Stomach smooth muscle (tissue), 2 donors: ENCODE measurements at regions not wholly inside any gene's neighbourhood (a gene's known extent, or its start where the extent isn't known, plus 50 kb on each side); places are given as distances from the start of the nearest gene placed in this dataset.

Experiments used
- H3K27ac ChIP-seq: one replicate; pipeline ENCODE4 v1.7.0; 2013; ENCODE audit warnings: mild to moderate bottlenecking, low read length, inconsistent platforms
- H3K27me3 ChIP-seq, 2 donors: one replicate each; pipeline ENCODE4 v1.7.0; 2013; ENCODE audit warnings: low read length in 2 of 2; ENCODE audit not compliant: insufficient read depth in 2 of 2, control insufficient read depth in 1 of 2
- H3K36me3 ChIP-seq, 2 donors: one replicate each; pipeline ENCODE4 v1.7.0; 2013; ENCODE audit warnings: low read length in 2 of 2; ENCODE audit not compliant: control insufficient read depth in 2 of 2, insufficient read depth in 2 of 2
- H3K4me1 ChIP-seq: one replicate; pipeline ENCODE4 v1.7.0; 2013; ENCODE audit warnings: low read length; ENCODE audit not compliant: control insufficient read depth, insufficient read depth
- H3K4me3 ChIP-seq, 2 donors: one replicate each; pipeline ENCODE4 v1.7.0; 2013; ENCODE audit warnings: low read length in 2 of 2
- H3K9ac ChIP-seq, 2 donors: one replicate each; pipeline ENCODE4 v1.7.0; 2013; ENCODE audit warnings: low read length in 2 of 2, mild to moderate bottlenecking in 1 of 2
- H3K9me3 ChIP-seq, 2 donors: one replicate each; pipeline ENCODE4 v1.7.0; 2013; ENCODE audit warnings: low read length in 2 of 2; ENCODE audit not compliant: control insufficient read depth in 2 of 2
- donor health status: healthy.
- donor health status: Pancreatic carcinoma.

DNA sequence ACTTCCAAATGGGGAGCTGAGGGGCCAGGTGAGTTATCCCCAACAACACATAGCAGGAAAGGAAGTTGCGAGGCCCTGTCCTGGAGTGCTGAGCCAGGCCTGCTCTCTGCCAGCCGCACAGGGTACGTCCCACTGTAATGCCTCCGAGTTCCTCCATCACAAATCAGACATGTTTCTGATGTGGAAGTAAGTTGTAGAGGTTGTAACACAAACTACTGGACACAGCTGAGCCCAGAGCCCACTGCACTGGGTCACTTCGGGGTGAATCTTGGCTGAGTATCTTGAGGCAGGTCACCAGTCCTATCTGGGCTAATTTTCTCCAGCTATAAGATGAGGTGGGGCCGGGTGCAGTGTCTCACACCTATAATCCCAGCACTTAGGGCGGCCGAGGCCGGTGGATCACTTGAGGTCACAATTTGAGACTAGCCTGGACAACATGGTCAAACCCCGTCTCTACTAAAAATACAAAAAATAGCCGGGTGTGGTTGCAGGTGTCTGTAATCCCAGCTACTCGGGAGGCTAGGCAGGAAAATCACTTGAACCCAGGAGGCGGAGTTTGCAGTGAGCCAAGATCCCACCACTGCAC is 100.8 kb upstream of the CDH5 start:
- H3K27ac ChIP-seq, result no peak overlapping the region

DNA sequence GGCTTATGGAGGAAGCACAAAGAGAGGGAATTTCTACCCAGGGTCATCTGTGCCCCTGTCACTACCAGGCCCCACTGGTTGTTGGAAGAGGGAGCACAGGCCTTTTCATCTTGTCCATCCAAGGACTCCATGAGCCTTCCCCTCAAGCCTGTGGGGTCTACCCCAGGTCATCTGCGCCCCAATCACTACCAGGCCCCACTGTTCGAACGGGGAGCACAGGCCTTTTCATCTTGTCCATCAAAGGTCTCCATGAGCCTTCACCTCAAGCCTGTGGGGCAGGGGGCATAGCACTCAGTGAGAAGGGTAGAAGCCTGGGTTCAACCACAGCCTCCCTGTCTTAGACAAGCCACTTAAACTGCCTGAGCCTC is 101.5 kb upstream of the CDH5 start:
- H3K9ac ChIP-seq, result no peak overlapping the region
- H3K27ac ChIP-seq, result no peak overlapping the region
- no peaks in the 10 kb centered on the region for H3K9me3 ChIP-seq
- H3K4me3 ChIP-seq, result no peak overlapping the region
- H3K4me1 ChIP-seq, result peaks cover 11% of the 10 kb centered on the region
- H3K36me3 ChIP-seq, result no peaks in the 10 kb centered on the region
- H3K27me3 ChIP-seq, result no peaks in the 10 kb centered on the region

More for the DNA sequence above, 100.8 kb upstream of the CDH5 start:
- H3K9me3 ChIP-seq, result no peaks in the 10 kb centered on the region
- H3K36me3 ChIP-seq, result no peaks in the 10 kb centered on the region
- H3K27me3 ChIP-seq, result no peaks in the 10 kb centered on the region
- no peak overlapping the region for H3K4me3 ChIP-seq
- no peak overlapping the region for H3K9ac ChIP-seq
- peaks cover 17% of the 10 kb centered on the region for H3K4me1 ChIP-seq

DNA sequence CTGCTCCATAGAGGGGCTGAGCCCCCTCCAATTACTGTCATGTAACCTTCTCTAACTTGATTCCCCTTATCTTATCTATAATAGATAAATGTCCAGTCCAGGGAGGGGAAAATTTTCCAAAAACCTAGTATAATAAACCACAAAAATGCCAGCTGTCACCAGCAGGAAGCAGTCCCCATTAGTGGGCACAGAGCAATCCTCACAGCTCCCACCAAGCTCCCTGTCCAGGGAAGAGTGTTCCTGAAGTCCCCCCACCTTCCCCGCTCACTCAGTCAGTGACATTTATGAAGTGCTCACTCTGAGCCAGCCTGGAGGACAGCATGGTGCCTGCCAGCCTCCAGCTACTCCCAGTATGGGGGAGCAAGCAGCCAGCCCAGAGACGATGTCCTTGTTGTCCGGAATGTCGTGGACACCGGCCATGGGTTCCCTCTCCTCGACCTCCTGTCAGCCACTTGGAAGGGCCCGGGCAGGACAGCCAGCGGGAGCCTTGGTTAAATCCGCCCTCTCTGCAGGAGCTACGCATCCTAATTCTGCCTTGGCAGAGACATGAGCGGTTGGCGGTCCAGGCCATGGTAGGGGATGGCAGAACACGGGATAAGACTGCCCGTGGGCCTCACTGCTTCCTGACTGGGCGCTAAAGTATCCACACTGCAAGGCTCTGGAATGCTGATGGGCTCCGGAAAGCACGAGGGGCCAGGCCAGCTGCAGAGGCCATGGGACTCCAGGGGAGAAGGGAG is 102.0 kb upstream of the CDH5 start:
- Histone ChIP-seq H3K9me3 (no peaks in the 10 kb centered on the region), H3K4me1 (peaks cover 11% of the 10 kb centered on the region), H3K9ac (no peak overlapping the region), H3K4me3 (no peak overlapping the region), H3K27me3 (no peaks in the 10 kb centered on the region), H3K27ac (no peak overlapping the region), H3K36me3 (no peaks in the 10 kb centered on the region)

DNA sequence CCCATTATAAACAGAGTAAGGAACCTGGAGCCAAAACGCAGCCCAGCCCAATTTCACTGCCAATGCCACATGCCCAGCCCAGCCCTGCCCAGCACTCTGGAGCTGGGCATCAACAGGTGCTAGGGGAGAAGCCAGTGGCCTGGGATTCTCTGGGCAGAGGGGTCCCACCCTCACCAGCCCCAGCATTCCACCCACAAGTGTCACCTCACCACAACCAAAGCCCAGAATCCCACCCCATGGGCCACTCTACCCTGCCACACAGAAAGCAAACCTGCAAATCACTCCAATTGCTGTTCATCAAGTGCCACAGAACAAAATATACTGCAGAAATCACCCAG is 102.5 kb upstream of the CDH5 start:
- no peak overlapping the region for H3K4me3 ChIP-seq
- peaks cover 11% of the 10 kb centered on the region for H3K4me1 ChIP-seq
- no peak overlapping the region for H3K9ac ChIP-seq
- H3K36me3 ChIP-seq, result no peaks in the 10 kb centered on the region
- no peaks in the 10 kb centered on the region for H3K27me3 ChIP-seq
- H3K27ac ChIP-seq, result no peak overlapping the region
- no peaks in the 10 kb centered on the region for H3K9me3 ChIP-seq

DNA sequence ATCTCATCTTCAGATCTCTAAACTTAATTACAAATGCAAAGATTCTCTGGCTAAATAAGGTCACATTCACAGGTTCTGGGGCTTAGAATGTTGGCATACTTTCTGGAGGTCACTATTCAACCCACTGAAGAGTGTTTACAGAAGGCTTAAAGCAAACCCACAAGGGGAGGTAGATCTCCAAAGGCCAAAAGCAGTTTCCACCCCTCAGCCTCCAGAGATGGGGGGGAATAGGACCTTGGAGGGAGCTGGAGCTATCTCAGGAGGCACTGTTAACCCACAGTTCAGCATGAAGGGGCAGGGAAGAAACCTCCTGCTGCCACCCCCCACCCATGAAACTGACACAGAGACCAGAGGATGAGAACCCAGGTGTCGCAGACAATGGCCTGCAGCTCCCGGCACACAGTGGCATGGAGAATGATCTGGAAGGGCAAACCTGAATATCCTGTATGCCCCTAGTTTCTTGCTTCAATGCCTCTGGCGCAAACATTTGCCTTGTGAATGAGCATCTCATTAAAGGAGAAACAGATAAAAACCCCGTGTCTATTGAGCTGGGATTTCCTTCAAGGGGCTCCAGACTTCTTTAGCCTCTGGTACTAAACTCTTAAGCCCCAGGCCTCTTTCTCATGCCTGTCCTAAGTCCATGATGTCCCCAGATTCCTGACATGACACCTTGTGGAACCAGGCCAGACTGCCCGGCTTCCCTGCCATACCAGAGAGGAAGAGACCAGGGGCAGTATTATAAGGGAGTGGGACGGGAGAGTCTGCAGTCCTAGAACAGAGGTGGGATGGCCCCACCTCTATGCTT is 103.1 kb upstream of the CDH5 start:
- no peak overlapping the region for H3K27ac ChIP-seq
- no peaks in the 10 kb centered on the region for H3K9me3 ChIP-seq
- H3K36me3 ChIP-seq, result no peaks in the 10 kb centered on the region
- peaks cover 11% of the 10 kb centered on the region for H3K4me1 ChIP-seq
- no peak overlapping the region for H3K9ac ChIP-seq
- H3K4me3 ChIP-seq, result no peak overlapping the region
- H3K27me3 ChIP-seq, result no peaks in the 10 kb centered on the region

DNA sequence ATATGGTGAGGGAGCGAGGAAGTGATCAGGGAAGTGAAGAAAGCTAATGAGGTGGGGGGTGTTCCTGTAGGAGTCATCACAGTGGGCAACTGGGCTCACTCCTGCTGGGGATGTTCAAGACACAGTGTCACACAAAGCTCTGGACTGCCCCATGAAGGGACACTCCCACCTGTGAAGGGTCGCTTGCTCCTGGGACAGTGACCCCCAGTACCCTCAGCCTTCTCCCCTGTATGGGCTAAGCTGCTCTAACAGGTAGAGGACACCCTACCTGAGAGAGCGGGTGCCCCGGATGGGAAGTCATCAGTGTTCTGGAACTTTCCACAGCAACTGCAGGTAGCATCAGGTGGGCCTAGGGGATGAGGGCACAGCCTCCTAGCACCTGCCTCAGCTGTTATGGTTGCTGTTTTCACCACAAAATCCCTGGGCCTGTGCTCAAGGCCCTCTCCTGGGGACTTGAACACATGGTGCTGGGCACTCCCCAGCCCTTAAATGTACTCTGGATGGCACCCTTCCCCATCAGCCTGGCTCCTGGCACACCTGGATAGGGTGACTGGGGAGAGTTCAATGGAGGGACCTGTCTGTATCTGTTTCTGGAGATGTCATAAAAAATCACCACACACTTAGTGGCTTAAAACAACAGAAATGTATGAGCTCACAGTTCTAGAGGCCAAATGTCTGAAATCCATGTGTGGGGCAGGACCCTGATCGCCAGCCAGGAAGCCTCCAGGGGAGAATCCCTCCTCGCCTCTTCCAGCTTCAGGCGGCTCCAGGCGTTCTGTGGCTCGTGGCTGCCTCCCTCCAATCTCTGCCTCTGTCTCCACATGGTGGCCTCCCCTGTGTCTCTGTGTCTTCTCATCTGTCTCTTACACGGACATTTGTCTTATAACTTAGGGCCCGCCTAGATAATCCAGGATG is 104.0 kb upstream of the CDH5 start:
- Histone ChIP-seq H3K27ac (no peak overlapping the region), H3K27me3 (no peaks in the 10 kb centered on the region), H3K9ac (no peak overlapping the region), H3K4me1 (peaks cover 11% of the 10 kb centered on the region), H3K36me3 (no peaks in the 10 kb centered on the region), H3K4me3 (no peak overlapping the region), H3K9me3 (no peaks in the 10 kb centered on the region)

DNA sequence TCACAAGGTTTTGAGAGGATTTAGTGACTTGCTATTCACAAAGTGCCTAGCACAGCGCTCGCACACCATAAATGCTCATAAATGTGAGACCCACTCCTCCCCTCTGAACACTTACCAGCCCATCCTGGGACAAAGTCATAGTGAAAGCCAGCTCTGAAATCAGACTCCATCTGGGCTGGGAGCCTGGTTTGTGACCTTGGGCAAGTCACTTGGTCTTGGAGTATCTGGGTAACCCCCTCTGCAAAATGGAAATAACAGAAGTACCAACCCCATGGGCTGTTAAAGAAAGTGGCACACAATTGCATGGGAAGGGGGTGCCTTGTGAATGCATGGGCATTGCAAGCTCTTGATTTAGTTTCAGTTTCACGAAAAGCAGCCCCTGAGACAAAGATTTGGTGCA is 104.7 kb upstream of the CDH5 start:
- Histone ChIP-seq H3K9me3 (no peaks in the 10 kb centered on the region), H3K36me3 (no peaks in the 10 kb centered on the region), H3K9ac (no peak overlapping the region), H3K4me1 (peaks cover 6% of the 10 kb centered on the region), H3K27me3 (no peaks in the 10 kb centered on the region), H3K27ac (no peak overlapping the region), H3K4me3 (no peak overlapping the region)

DNA sequence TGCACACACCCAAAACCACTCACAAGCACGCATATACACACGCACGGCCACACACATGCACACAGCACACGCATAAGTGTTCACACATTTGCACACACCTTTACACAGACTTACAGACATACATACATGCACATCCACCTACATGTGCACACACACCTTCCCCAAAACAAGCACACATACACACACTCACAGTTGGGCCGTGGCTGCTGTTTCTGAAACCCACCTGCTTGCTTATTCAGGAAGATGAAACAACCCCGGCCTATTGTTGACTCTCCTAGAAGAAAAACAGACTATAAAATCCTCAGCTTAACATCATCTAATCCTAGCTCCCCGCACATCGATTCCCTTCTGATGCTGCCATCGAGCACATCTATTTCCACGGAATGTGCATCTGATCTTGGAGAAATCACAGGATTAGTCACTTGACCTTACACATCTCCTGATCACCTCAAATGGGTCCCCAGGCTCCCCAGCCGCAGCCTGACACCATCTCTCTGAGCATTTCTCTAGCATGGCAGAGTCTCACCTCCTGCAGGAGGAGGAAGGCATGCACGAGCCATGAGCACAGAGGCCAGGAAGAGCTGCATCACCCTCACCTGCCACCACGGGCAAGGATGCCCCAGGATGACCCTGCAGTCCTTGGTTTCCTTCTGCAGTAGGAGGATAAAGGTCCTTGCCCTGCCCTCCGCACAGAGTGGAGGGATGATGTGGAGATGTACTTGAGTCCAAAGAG is 105.8 kb upstream of the CDH5 start:
- Histone ChIP-seq H3K9ac (no peak overlapping the region), H3K4me3 (no peak overlapping the region), H3K27me3 (no peaks in the 10 kb centered on the region), H3K27ac (no peak overlapping the region), H3K9me3 (no peaks in the 10 kb centered on the region), H3K4me1 (peaks cover 3% of the 10 kb centered on the region), H3K36me3 (no peaks in the 10 kb centered on the region)

DNA sequence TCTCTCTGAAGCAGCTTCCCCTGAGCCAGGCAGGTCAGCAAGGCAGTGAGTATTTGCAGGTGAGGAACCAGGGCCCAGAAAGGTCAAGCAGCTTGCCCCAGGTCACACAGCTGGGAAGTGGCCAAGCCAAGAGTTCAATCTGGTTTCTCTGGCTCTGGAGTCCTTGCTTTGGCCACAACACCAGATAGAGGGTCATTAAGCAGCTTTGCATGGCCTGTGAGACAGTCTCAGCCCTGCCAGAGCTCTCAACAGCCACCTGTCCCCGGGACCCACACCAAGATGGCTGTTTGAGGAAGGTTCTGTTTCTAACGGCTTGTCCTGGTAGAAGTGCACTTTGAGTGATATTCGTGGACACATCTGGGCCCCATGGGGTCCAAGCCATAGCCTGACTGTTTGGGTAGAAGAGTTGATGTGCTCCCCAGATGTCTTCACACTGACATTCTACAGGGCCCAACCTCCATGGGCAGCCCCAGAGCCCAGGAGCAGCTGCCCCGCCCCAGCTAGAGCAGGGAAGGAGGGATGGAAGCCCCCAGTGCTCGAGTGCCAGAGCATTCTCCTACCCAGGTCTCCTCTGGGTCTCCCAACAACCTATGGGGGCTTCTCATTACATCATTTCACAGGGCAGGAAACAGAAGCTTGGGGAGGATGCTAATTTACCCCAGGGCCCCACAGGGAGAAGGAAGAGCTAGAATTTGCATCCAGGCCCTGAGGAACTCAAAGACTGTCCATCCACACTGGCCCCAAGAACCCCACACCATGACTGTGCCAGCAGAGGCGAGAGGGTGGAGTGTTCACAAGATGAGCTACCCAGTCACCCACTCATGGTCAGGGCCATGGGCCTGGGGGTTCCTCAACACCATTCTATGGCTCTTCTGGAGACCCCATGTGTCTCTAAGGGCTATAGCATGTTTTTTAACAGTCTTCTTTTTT is 107.3 kb upstream of the CDH5 start:
- no peak overlapping the region for H3K4me3 ChIP-seq
- no peak overlapping the region for H3K9ac ChIP-seq
- no peak overlapping the region for H3K27ac ChIP-seq
- H3K27me3 ChIP-seq, result no peaks in the 10 kb centered on the region
- H3K9me3 ChIP-seq, result peaks cover 0 to 4% of the 10 kb centered on the region in 2 donors
- peaks cover 3% of the 10 kb centered on the region for H3K4me1 ChIP-seq
- H3K36me3 ChIP-seq, result no peaks in the 10 kb centered on the region
